HG02642 (cell line): ENCODE measurements at regions not wholly inside any gene's neighbourhood (a gene's known extent, or its start where the extent isn't known, plus 50 kb on each side); places are given as distances from the start of the nearest gene placed in this dataset.
A peak's percentile ranks its signal among the peaks of the same experiment; 100 is the strongest.

ENCODE experiments used
- ATAC-seq: cut with Tn5 transposase; IDR thresholded peaks from one replicate; pipeline ENCODE4 v1.9.1; 2021; ENCODE audit warnings: mild to moderate bottlenecking; ENCODE audit not compliant: unreplicated experiment, poor library complexity

DNA sequence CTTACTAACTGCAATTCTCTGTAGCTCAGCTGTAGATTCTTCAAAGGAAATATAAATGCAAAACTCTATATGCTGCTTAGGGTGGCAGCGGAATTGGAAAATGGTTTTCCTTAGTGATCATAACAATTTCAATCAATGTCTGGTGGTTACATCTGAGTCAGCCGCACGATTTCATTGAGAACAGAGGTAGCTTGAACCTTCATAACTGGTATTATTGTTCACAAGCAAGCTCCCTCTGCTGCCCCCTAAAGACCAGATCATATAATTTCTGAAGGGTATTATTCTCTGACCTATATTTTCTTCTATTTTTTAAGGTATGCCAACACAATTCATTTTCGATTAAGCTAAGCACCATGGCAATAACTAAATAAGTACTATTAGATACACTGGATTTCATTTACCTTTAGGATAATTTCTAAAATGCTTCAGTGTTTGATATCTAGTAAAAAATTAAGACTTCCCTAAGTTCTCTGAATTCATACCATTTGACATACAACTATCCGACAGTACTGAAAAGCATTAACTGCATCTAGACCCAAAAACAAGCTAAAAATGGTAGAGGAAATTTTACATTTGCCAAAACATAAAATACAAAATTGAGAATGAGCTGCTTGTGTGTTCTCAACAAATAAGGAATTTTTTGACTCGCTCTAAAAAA is 181.1 kb upstream of the SPEF2 start:
- ATAC-seq, result peak; percentile 55

DNA sequence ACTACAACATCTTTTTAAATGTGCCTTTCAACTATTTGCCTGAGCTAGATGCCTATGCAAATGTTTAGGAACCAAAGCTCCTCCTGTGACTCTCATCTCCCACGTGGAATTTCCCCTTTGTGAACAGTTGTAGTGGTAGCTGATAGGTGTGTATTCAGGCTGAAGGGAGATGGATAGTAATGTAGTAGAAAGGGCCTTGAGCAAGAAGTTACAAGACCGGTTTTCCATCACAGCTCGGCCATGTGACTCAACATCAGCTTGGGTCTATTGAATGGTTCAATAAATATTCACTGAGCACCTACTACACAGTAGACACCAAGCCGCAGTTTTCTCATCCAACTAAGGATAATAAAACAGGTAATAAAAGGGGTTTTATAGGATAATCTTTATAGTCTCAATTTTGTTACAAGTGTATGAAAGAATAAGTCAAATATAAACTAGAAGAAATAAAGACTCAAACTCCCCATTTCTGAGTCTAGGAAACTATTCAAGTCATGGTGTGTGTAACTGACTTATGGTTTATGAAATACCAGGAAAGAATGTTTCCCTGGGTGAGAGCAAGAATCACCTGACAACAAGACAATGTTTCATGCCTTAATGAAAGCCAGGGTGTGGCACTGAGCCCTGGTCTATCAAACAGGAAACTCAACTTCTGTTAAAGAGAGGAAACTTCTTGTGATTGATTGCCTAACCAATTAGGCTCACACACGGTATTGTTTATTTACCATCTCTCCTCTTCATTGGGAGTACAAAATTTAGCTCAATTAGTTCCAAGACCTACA is 187.1 kb upstream of the SPEF2 start:
- ATAC-seq, result no peak

DNA sequence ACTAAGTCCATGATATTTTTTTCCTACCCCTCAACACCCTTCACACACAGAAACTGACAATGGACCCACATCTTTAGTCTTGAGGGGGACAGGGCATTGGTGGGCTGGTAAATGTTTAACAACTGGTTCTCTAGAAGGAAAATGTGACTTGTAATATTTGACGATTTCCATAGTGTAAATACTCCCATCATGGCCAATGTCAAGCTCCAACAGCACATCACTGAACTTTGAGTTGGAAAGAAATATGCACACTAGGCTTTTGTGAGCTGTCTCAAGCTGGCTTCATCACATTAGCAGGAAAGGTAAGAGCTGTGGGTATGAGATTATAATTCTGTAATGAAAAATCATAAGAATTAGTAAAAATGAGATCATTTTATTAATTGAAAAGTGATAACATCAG is 189.9 kb upstream of the PRLR start:
- ATAC-seq, result no peak

DNA sequence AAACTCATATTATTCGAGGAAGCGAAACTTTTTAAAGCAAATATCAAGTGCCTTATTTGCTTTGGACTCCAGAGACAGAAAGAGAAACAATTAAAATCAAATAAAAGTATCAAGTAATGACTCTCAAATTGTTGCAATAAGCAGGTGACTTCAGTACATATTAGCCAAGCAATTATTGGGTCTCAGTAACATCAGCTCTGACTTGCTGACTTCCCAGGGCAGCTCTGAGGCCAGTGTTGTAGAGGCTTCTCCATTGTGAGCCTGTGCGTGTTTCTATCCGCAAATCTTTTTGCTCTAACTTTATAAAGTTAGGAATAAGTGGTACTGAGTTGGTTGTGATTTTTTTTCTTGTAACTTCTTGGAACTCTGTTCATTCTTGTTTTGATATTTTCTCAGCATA is 186.8 kb upstream of the PRLR start:
- no peak for ATAC-seq

DNA sequence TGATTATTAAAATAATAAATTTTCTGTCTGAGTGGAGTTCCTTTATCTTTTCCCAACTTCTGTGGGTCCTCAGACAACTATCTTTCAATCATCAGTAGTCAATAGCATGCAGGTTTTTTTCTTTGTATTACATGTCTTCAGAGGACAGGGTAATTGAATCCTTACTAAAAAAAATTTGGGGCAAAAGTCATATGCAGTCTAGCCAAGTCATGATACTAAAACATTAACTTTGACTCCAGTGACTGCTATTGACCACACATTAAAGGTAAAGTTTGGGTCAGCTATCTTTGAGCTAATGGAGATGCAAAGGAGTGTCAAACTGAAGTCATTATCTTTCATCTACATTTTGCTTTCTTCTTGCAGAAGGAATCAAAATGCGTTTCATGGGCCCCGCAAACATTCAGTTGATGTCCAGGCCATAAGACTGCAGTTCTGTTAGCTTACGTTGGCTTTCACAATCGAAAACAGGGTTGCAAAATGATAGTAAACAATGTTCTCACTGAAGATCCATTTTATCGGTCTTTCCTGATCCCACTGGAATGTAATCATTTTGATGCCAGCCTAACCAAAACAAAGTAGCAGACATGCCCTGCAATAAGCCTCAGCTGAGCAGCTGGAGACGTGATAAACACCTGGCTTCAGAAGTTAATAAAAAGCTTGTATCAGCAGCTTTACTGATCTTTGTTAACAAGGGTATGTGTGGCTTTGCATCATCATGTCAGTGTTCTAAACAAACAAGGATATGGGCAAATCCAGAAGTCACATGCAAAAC is 186.1 kb upstream of the PRLR start:
- no peak for ATAC-seq

DNA sequence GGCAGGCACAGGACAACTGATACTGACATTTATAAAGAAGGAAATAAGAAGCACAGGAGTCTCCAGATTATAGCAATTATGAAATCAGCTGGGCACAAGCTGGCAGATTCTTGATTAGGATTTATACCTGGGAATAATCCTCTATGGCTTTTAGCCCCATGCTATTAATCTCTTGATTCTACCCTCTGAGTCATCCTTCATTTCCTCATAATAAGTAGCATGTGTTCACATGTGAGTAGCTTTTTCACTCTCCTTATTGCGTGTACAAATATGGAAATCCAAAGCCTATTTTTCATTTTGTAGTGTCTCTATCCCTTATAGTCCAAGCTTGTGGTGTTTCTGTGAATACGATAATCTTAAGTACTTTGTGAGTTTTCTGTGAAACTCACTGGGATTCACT is 185.0 kb upstream of the PRLR start:
- no peak for ATAC-seq

DNA sequence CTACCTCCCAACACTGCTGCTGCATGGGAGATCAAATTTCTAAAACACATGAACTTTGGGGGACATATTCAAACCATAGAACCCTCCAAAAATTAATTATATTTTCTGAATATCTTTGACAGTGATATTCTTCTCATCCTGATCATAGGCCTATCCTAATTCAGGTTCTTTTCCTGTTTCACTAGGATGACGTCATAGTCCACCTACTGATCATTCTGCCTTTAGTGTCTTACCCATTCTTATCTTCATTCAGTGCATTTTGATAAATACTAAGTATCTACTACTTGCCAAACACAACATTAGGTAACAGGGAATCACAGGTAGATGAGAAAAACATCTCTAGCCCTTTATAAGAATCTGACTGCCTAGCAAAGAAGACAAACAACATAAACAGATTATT is 179.1 kb upstream of the PRLR start:
- ATAC-seq, result no peak

DNA sequence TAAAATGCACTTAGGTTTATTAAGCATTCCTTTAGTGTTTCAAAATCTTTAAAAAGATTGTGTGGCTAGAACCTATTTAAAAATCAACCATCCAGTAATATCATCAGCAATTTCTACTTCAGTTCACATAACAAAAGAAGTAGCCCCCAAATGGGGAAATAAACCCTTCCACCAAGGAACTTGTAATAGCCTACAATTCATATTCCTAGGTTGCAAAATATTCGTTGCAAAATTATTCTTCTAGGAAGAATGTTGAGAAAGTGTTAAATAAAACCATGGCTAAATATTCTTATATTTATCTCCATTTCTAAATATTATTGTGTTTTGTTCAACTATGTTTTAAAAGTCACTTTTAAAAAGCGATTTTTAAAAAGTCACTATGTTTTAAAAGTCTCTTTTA is 177.9 kb upstream of the PRLR start:
- no peak for ATAC-seq

DNA sequence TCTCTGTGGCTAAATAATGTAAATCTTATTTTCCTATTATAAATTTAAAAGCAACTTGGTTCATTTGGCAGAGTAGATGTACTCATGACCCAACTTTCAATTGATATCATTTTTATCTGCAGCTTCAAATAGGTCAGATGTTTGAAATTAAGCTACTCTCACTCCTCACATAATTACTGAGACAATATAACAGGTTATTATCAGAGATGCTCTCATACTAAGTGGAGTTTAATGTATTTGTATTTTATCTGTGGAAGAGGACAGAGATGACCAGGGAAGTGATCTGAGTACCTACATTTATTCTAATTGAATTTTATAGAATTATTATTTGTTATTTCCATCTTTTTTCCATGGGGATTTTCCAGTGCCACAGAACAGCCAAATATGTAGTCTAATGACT is 177.4 kb upstream of the PRLR start:
- no peak for ATAC-seq

DNA sequence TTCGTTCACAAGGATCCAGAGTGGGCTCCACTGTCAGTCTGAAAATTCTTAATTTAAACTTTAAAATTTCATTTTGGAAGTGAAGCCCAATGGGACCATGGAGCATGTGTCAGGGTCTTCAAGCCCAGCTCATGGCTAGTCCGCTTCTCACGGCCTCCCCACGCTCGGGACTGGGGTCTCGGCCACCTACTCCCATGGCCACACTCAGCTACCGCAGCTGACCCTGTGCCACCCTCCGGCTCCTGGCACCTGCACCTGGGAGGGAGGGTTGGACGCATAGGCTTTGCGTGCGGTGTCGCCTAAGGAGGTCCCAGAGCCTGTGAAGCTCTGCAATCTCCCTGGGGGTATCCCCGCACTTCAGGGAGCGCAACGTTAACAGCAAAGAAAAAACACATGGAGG is 175.7 kb upstream of the PRLR start:
- no peak for ATAC-seq

DNA sequence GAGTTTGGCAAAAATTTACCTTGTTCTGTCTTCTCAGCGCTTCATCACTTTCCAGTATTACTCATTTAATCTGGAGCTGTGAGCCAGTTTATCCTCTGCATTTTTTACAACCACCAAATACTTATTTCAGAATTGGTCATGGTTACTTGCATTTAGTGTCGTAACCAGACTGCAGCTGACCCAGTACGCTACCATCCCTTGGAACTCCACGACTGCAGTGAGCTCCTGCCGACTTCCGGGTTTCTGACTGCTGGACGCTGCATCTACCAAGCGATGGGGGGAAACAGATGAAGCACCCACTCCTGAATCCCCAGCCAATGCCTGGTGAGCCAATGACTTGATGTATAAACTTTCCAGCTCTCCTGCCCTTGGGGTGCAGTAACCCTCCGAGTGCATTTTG is 174.4 kb upstream of the PRLR start:
- ATAC-seq, result no peak

DNA sequence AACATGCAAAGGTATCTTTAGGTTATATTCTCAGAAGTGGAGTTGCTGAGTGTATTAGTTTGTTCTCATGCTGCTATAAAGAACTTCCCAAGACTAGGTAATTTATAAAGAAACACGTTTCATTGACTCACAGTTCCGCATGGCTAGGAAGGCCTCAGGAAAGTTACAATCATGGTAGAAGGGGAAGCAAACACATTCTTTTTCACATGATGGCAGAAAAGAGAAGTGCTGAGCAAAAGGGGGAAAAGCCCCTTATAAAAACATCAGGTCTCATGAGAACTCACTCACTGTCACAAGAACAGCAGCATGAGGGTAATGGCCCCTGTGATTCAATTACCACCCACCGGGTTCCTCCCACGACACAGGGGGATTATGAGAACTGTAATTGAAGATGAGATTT is 163.6 kb upstream of the PRLR start:
- ATAC-seq, result no peak

DNA sequence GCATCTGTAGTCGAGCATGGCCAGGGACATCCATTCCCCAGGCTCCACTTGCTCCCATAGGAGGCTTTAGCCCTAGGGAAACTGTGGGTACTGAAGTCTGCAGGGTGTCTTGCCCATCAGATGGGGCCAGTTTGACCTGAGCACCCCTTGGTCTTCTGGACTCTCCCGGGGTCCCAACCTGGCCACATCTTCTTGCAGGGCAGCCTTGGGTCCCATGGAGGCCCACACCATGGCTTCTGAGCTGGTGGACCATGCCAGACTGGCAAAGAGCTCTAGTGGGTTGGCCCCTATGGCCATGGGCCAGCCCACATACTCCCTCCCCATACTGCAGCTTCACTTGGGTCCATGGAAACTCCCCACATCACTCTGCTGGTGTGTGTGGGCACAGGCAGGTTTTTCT is 154.4 kb upstream of the PRLR start:
- no peak for ATAC-seq

DNA sequence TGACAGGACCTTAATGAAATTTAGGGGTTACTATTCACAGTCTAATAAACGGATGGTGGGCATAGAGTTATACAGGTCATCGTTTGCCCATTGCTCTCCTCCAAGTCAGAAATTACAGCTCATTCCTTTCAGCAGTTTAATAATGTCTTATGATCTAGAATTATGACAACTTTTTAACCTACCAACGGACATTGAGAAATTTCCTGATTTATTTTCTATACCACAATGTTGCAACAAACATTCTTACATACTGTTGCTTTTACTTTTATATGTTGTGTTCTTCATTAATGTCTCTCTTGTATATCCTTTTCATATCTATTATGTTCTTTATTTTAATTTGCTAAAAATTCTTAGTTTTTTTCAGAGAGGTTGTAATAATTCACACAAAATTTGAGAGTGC is 152.8 kb upstream of the PRLR start:
- ATAC-seq, result no peak

DNA sequence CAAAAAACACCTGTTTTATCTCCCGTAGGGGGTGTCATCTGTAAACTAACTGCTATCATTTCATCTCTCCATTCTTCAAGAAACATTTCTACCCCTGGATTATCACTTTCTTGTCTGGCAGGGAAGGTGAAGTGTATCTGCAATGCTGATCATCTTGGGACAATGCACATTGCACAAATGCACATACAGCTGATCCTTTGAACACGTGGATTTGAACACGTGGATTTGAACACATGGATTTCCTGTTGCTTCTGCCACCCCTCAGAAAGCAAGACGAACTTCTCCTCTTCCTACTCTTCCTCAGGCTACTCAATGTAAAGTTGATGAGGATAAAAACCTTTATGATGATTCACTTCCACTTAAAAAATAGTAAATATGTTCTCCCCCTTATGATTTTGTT is 147.4 kb upstream of the PRLR start:
- no peak for ATAC-seq

DNA sequence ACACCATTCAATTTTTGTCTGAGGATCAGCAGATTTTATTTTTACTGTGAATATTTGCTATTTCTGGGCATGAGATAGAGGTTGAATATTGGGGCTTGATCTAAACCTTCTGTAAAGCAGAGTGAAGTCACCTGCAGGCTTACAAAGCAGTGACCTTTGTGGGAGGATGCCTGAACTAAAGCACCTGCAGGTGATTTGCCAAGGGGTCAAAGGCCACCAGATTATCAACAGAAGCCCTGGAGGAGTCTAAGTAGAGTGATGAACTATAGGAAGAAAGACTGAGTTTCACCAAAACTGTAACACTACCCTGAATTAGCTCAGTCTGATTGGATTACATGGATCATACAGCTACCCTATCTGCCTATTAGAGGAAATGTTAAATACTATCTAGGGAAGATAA is 144.3 kb upstream of the PRLR start:
- no peak for ATAC-seq

DNA sequence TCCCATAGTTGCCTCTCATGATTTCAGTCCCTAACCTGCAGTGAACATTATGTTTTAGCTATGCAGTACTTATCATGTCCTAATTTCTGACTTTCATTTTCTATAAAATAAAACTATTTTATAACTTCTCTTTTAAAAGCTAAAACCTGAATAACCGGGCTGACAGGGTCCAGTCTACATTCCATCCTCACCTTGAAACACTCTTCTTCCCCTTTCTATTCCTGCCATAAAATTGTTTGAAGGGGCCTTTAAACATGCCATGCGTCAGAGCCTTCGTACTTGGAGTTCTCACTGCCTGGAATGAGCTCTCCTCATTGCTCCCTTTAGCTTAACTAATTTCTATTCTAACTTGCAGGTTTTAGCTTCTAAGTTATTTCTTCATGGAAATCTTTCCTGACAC is 143.0 kb upstream of the PRLR start:
- ATAC-seq, result no peak

DNA sequence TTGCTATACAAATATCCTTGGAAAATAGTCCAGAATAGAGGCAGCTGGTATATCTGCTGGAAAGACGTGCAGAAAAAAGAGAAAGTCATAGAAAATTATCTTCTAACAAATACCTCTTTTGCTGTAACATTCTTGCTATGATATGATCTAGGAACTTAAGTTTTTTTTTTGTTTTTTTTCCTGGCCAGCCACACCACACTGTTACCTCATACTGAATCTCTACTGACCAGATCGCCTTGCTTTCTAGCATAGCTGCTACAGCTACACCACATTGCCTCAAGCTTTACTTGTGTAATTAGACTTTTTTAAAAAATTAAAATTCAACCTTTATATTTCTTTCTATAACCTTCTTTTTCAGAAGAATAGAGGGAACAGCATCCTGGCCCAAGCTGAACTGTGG is 142.2 kb upstream of the PRLR start:
- ATAC-seq, result no peak

DNA sequence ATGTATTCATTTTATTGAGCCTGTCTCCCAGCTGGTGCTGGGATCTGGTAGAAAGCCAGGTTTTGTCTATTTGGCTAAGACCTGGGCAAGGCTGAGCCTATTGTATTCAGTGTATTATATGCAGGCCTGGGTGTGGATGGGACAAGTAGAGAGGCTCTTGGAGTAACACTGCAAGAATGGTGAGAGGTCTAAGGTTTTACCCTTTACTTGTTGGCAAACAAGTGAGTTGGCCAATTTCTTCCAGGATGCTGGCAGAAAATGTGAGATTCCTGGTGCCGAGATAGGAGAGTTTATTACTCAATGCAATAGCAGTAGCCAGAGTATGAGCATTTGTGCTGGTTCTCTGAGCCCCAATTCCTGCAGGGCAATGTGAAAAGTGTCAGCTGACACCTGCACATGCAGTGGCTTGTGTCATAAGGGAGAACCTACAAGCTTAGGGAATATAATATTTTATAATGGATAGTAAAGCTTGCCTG is 141.7 kb upstream of the PRLR start:
- ATAC-seq, result no peak

DNA sequence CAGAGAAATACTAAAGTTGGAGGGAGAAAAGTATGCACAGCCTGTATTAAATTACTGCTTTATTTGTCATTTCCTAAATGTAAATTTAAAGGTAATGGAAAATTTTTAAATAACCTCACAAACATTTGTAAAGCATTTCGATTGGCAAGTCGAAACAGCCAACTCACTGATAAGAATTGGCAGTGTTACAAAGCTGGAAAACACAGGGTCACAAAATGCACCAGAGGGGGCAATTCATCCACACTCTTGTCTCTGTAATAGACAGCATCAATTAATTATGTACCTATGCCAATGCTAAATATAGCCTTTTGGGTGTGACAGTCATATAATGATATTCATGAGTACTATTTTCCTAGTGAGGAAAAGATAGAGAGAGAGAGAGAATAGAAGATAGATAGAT is 140.6 kb upstream of the PRLR start:
- ATAC-seq, result no peak
